HL-60 (cell line): ENCODE measurements at regions not wholly inside any gene's neighbourhood (a gene's known extent, or its start where the extent isn't known, plus 50 kb on each side); places are given as distances from the start of the nearest gene placed in this dataset.

Source experiments
- POLR2AphosphoS5 ChIP-seq: IDR thresholded peaks from 2 replicates; pipeline ENCODE4 v1.6.1; 2012; ENCODE audit warnings: low read depth
- TF ChIP-seq, protein P1 (sequence below): IDR thresholded peaks from one replicate; pipeline ENCODE4 v1.5.1; 2011; ENCODE audit warnings: low read length, control low read depth, inconsistent platforms; ENCODE audit not compliant: insufficient read depth
- TF ChIP-seq, protein P2 (sequence below): IDR thresholded peaks from 2 replicates; pipeline ENCODE4 v1.6.1; 2012; ENCODE audit warnings: low read depth; ENCODE audit not compliant: insufficient replicate concordance

DNA sequence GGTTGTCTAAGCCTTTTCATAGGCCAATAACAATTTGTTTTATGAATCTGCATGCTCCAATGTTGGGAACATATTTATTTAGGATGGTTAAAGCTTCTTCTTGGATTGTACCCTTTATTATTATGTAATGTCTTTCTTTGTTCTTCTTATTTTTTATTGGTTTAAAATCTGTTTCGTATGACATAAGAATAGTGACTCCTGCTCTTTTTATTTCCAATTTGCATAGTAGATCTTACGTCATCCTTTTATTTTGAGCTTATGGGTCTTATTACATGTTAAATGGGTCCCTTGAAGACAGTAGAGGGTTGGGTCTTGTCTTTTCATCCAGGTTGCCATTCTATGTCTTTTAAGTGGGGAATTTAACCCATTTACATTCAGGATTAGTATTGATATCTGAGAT is 561.9 kb upstream of the GHITM start:
- no peak for TF ChIP-seq POLR2AphosphoS5
- TF ChIP-seq, protein P1, sequence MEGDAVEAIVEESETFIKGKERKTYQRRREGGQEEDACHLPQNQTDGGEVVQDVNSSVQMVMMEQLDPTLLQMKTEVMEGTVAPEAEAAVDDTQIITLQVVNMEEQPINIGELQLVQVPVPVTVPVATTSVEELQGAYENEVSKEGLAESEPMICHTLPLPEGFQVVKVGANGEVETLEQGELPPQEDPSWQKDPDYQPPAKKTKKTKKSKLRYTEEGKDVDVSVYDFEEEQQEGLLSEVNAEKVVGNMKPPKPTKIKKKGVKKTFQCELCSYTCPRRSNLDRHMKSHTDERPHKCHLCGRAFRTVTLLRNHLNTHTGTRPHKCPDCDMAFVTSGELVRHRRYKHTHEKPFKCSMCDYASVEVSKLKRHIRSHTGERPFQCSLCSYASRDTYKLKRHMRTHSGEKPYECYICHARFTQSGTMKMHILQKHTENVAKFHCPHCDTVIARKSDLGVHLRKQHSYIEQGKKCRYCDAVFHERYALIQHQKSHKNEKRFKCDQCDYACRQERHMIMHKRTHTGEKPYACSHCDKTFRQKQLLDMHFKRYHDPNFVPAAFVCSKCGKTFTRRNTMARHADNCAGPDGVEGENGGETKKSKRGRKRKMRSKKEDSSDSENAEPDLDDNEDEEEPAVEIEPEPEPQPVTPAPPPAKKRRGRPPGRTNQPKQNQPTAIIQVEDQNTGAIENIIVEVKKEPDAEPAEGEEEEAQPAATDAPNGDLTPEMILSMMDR, result no peak
- TF ChIP-seq, protein P2, sequence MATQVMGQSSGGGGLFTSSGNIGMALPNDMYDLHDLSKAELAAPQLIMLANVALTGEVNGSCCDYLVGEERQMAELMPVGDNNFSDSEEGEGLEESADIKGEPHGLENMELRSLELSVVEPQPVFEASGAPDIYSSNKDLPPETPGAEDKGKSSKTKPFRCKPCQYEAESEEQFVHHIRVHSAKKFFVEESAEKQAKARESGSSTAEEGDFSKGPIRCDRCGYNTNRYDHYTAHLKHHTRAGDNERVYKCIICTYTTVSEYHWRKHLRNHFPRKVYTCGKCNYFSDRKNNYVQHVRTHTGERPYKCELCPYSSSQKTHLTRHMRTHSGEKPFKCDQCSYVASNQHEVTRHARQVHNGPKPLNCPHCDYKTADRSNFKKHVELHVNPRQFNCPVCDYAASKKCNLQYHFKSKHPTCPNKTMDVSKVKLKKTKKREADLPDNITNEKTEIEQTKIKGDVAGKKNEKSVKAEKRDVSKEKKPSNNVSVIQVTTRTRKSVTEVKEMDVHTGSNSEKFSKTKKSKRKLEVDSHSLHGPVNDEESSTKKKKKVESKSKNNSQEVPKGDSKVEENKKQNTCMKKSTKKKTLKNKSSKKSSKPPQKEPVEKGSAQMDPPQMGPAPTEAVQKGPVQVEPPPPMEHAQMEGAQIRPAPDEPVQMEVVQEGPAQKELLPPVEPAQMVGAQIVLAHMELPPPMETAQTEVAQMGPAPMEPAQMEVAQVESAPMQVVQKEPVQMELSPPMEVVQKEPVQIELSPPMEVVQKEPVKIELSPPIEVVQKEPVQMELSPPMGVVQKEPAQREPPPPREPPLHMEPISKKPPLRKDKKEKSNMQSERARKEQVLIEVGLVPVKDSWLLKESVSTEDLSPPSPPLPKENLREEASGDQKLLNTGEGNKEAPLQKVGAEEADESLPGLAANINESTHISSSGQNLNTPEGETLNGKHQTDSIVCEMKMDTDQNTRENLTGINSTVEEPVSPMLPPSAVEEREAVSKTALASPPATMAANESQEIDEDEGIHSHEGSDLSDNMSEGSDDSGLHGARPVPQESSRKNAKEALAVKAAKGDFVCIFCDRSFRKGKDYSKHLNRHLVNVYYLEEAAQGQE, result no peak
